GM12874 (cell line): ENCODE measurements at regions not wholly inside any gene's neighbourhood (a gene's known extent, or its start where the extent isn't known, plus 50 kb on each side); places are given as distances from the start of the nearest gene placed in this dataset.

Experiments
- CTCF ChIP-seq: IDR thresholded peaks from 2 replicates; pipeline ENCODE4 v1.5.1; 2011; ENCODE audit warnings: low read depth, mild to moderate bottlenecking, control low read depth, low read length, moderate library complexity; ENCODE audit not compliant: insufficient read depth

- no peak for TF ChIP-seq CTCF
These were observed 73.5 kb upstream of the CXorf66 start for GRCh38 chrX:140038842-140039241.

DNA sequence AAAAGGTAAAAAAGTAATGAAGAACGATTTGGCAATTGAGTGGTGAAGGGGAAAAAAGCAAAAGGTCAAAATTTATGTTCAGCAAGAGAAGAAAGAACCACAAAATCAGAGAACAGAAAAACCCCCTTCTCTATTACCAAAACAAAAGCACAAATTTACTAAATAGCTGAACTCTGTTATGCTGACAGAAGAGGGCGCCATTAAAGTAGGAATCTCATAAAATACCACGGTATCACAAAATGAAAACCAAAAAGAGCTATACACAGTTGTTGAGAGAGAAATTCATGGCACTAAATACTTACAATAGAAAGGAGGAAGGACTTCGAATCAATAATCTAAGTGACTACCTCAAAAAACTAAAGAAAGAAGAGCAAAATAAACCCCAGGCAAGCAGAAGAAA lies 69.6 kb upstream of the CXorf66 start:
- 0 out of 2 replicates have a peak, but pooled peaks have one; percentile 5 for TF ChIP-seq CTCF

GRCh38 chrX:140022482-140022881 lies 57.2 kb upstream of the CXorf66 start:
- TF ChIP-seq CTCF, result no peak
